GM12872 (cell line): ENCODE measurements at regions not wholly inside any gene's neighbourhood (a gene's known extent, or its start where the extent isn't known, plus 50 kb on each side); places are given as distances from the start of the nearest gene placed in this dataset.

ENCODE experiments used
- TF ChIP-seq, protein P1 (sequence below): IDR thresholded peaks from 3 replicates; pipeline ENCODE4 v1.5.1; 2011; ENCODE audit warnings: low read depth, mild to moderate bottlenecking, low read length, moderate library complexity; ENCODE audit not compliant: insufficient read depth

DNA sequence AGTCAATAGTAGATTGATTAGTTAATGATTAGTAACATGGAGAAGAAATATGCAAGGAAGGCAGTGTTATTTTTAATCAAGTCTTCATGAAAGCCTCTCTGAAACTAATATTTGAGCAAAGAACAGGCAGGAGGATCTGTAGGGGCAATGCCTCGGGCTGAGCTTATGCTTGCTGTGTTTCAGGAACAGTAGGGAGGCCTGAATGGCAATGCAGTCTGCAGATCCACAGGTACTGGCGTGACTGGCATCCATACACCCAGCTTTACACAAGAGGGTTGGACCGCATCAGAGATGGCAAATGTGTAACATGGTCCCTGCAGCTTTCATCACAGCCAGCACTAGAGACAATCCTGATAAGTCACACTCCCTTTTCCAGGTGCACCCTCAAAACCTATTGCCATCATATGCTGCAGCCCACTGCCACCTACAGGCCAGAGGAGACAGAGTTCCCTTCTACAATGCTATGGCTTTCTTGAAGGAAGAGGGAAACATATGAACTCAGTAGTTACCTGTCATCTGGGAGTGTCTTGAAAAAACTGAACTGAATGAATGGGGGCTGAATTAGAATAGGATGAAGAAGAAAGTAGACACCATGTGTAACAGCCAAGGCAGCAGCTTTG is 582.4 kb upstream of the RAB6C start:
- TF ChIP-seq, protein P1, sequence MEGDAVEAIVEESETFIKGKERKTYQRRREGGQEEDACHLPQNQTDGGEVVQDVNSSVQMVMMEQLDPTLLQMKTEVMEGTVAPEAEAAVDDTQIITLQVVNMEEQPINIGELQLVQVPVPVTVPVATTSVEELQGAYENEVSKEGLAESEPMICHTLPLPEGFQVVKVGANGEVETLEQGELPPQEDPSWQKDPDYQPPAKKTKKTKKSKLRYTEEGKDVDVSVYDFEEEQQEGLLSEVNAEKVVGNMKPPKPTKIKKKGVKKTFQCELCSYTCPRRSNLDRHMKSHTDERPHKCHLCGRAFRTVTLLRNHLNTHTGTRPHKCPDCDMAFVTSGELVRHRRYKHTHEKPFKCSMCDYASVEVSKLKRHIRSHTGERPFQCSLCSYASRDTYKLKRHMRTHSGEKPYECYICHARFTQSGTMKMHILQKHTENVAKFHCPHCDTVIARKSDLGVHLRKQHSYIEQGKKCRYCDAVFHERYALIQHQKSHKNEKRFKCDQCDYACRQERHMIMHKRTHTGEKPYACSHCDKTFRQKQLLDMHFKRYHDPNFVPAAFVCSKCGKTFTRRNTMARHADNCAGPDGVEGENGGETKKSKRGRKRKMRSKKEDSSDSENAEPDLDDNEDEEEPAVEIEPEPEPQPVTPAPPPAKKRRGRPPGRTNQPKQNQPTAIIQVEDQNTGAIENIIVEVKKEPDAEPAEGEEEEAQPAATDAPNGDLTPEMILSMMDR: peak; percentile 80

- TF ChIP-seq, protein P1: no peak
Observed at GRCh38 chr2:129400826-129401225, 578.6 kb upstream of the RAB6C start.

- TF ChIP-seq, protein P1: no peak
Observed at GRCh38 chr2:129402076-129402475, 577.4 kb upstream of the RAB6C start.

- TF ChIP-seq, protein P1: no peak
Observed at GRCh38 chr2:129404000-129404685, 575.3 kb upstream of the RAB6C start.

DNA sequence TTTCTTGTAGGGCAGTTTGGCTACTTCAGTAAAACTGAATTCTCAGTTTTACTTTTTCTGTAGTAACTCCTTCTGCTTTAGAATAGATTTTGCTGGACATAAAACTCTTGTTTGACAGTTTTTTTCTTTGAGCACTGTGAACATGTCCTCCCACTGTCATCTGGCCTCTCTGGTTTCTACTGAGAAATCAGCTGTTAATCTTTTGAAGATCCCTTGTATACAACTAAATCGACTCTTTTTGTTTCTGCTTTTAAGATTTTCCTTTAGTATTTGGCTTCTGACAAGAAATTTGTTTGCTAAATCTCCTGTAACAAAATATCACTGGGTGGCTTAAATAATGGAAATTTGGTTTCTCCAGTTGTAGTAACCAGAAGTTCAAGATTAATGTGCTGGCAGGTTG is 570.9 kb upstream of the RAB6C start:
- TF ChIP-seq, protein P1: no peak

- TF ChIP-seq, protein P1: no peak
Observed at GRCh38 chr2:129422028-129422427, 557.4 kb upstream of the RAB6C start.

GRCh38 chr2:129428086-129428660 is 551.3 kb upstream of the RAB6C start:
- TF ChIP-seq, protein P1: no peak
